Endodermal cell (in vitro differentiated cells): ENCODE measurements at regions not wholly inside any gene's neighbourhood (a gene's known extent, or its start where the extent isn't known, plus 50 kb on each side); places are given as distances from the start of the nearest gene placed in this dataset.

Experiments used
- DNase-seq: peaks from one replicate; pipeline ENCODE4 v3.0.0-alpha.2; 2017
- H3K27ac ChIP-seq: 2 replicates; pipeline ENCODE4 v1.5.1; 2013; ENCODE audit warnings: mild to moderate bottlenecking, low read depth, low read length, moderate library complexity
- H3K27me3 ChIP-seq: 2 replicates; pipeline ENCODE4 v1.6.1; 2013; ENCODE audit warnings: mild to moderate bottlenecking, low read length, moderate library complexity; ENCODE audit not compliant: insufficient read depth, control insufficient read depth, poor library complexity, severe bottlenecking
- H3K36me3 ChIP-seq: 2 replicates; pipeline ENCODE4 v1.7.0; 2013; ENCODE audit warnings: mild to moderate bottlenecking, low read length, moderate library complexity; ENCODE audit not compliant: control insufficient read depth, insufficient read depth
- H3K4me1 ChIP-seq: one replicate; pipeline ENCODE4 v1.7.0; 2013; ENCODE audit warnings: low read length; ENCODE audit not compliant: control insufficient read depth, insufficient read depth
- H3K4me3 ChIP-seq: 2 replicates; pipeline ENCODE4 v1.5.1; 2013; ENCODE audit warnings: mild to moderate bottlenecking, low read length, moderate library complexity
- H3K9ac ChIP-seq: 2 replicates; pipeline ENCODE4 v1.6.1; 2013; ENCODE audit warnings: mild to moderate bottlenecking, low read length, moderate library complexity; ENCODE audit not compliant: poor library complexity, severe bottlenecking; ENCODE audit errors: extremely low read depth
- H3K9me3 ChIP-seq: 2 replicates; pipeline ENCODE4 v1.6.1; 2013; ENCODE audit warnings: mild to moderate bottlenecking, low read length, moderate library complexity; ENCODE audit not compliant: control insufficient read depth
- H3K27ac Mint-ChIP-seq: 2 replicates; pipeline ENCODE4 v1.8.0; 2020; ENCODE audit warnings: mixed read lengths
- H3K27me3 Mint-ChIP-seq: 2 replicates; pipeline ENCODE4 v1.8.0; 2021; ENCODE audit warnings: mild to moderate bottlenecking, mixed read lengths; ENCODE audit not compliant: insufficient read depth
- H3K36me3 Mint-ChIP-seq: 2 replicates; pipeline ENCODE4 v1.8.0; 2020; ENCODE audit warnings: low read depth, mixed read lengths
- H3K4me1 Mint-ChIP-seq: 2 replicates; pipeline ENCODE4 v1.8.0; 2020; ENCODE audit warnings: mixed read lengths
- H3K4me3 Mint-ChIP-seq: 2 replicates; pipeline ENCODE4 v1.8.0; 2020; ENCODE audit warnings: mild to moderate bottlenecking, moderate library complexity, mixed read lengths
- H3K9me3 Mint-ChIP-seq: 2 replicates; pipeline ENCODE4 v1.8.0; 2020; ENCODE audit warnings: mild to moderate bottlenecking, mixed read lengths
- CTCF ChIP-seq: fragments of 200-600 bp; sonication (generic); conservative IDR thresholded peaks from 2 replicates; pipeline ENCODE4 v1.5.0; 2021; ENCODE audit warnings: antibody characterized with exemption, mild to moderate bottlenecking
- WGBS, 2 experiments: methylation state at CpG; one replicate each; pipeline versions ENCODE4 v1.1.5 to v1.1.7; 2013; ENCODE audit warnings: missing lambda C conversion rate in 2 of 2, mixed read lengths in 1 of 2; ENCODE audit not compliant: insufficient coverage in 1 of 2, insufficient read length in 1 of 2; 5-methylcytosine and 5-hydroxymethylcytosine counted together

GRCh38 chr5:115429345-115429940 lies 115.1 kb downstream of the FEM1C start:
- no peak overlapping the region for H3K27ac ChIP-seq
- H3K4me1 Mint-ChIP-seq, result peaks cover 34% of the 10 kb centered on the region
- DNase-seq, result no peak
- H3K36me3 ChIP-seq, result no peaks in the 10 kb centered on the region
- no peak overlapping the region for H3K4me3 ChIP-seq
- H3K9me3 Mint-ChIP-seq, result no peaks in the 10 kb centered on the region
- no peaks in the 10 kb centered on the region for H3K4me1 ChIP-seq
- no peak overlapping the region for H3K9ac ChIP-seq
- TF ChIP-seq CTCF, result no peak
- H3K4me3 Mint-ChIP-seq, result no peak overlapping the region
- H3K36me3 Mint-ChIP-seq, result no peaks in the 10 kb centered on the region
- H3K9me3 ChIP-seq, result no peaks in the 10 kb centered on the region
- peaks cover 73% of the 10 kb centered on the region for H3K27me3 ChIP-seq
- H3K27me3 Mint-ChIP-seq, result peaks cover 68% of the 10 kb centered on the region
- H3K27ac Mint-ChIP-seq, result no peak overlapping the region

GRCh38 chr5:115428676-115429075 lies 115.9 kb downstream of the FEM1C start:
- Mint-ChIP-seq H3K4me1 (peaks cover 32% of the 10 kb centered on the region), H3K4me3 (no peak overlapping the region), H3K27ac (no peak overlapping the region), H3K27me3 (peaks cover 68% of the 10 kb centered on the region), H3K9me3 (no peaks in the 10 kb centered on the region), H3K36me3 (no peaks in the 10 kb centered on the region)
- Histone ChIP-seq H3K36me3 (no peaks in the 10 kb centered on the region), H3K9ac (no peak overlapping the region), H3K27ac (no peak overlapping the region), H3K4me3 (no peak overlapping the region), H3K9me3 (no peaks in the 10 kb centered on the region), H3K27me3 (peaks cover 74% of the 10 kb centered on the region), H3K4me1 (no peaks in the 10 kb centered on the region)
- WGBS, 2 experiments, result 60 to 83% methylated on average over 1 to 2 of the region's 2 CpGs
- no peak for TF ChIP-seq CTCF
- DNase-seq, result no peak

DNA sequence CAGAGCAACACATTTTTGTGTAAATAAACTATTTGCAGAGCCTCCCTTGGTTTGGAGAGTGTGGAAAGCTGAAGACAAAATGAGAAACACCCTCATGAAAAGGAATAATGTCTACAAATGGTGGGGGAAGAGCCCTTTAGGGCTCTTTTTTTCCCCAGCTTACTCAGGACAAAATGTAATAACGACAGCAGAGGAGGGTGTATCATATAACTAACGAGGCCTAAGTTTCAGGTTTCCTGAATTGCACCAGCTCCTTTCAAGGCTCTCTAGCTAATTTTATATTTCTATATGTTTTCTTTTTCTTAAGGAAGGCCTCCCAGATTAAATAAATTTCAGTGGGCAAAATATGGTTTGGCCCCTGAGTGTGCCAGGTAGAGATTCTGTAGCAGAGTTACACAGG lies 116.3 kb downstream of the FEM1C start:
- WGBS, 2 experiments, result 97% methylated on average over 2 of the region's 2 CpGs; no CpG with 5 or more reads in 1 of the 2 experiments
- Mint-ChIP-seq H3K27me3 (peaks cover 68% of the 10 kb centered on the region), H3K9me3 (no peaks in the 10 kb centered on the region), H3K4me3 (no peak overlapping the region), H3K27ac (no peak overlapping the region), H3K4me1 (peaks cover 32% of the 10 kb centered on the region), H3K36me3 (no peaks in the 10 kb centered on the region)
- H3K27ac ChIP-seq, result no peak overlapping the region
- no peaks in the 10 kb centered on the region for H3K4me1 ChIP-seq
- no peak for TF ChIP-seq CTCF
- H3K27me3 ChIP-seq, result peaks cover 75% of the 10 kb centered on the region
- H3K9ac ChIP-seq, result no peak overlapping the region
- H3K4me3 ChIP-seq, result no peak overlapping the region
- H3K36me3 ChIP-seq, result no peaks in the 10 kb centered on the region
- H3K9me3 ChIP-seq, result no peaks in the 10 kb centered on the region
- DNase-seq, result no peak
